ENCODE measurements at regions not wholly inside any gene's neighbourhood (a gene's known extent, or its start where the extent isn't known, plus 50 kb on each side); places are given as distances from the start of the nearest gene placed in this dataset.

- Mint-ChIP-seq H3K9me3 (no peaks in the 10 kb centered on the region), H3K4me3 (no peak overlapping the region), H3K36me3 (ENCODE audit: low read depth) (peaks cover 47% of the 10 kb centered on the region), H3K27ac (no peak overlapping the region), H3K4me1 (ENCODE audit: low read depth) (no peaks in the 10 kb centered on the region), H3K27me3 (no peaks in the 10 kb centered on the region)
- Histone ChIP-seq H3K4me1 (ENCODE audit: insufficient read depth, low read length) (peaks cover 12% of the 10 kb centered on the region), H3K4me3 (ENCODE audit: low read length) (no peak overlapping the region), H3K9me3 (ENCODE audit: control insufficient read depth in 1 of 2, insufficient read depth in 1 of 2, low read length in 2 of 2) (no peaks in the 10 kb centered on the region), H3K27ac (ENCODE audit: low read depth in 1 of 2, low read length in 2 of 2) (no peak overlapping the region), H3K27me3 (ENCODE audit: control insufficient read depth in 1 of 2, insufficient read depth in 2 of 2, low read length in 2 of 2) (no peaks in the 10 kb centered on the region), H3K36me3 (ENCODE audit: insufficient read depth, low read length) (peaks cover 8% of the 10 kb centered on the region)
- TF ChIP-seq, protein P1, sequence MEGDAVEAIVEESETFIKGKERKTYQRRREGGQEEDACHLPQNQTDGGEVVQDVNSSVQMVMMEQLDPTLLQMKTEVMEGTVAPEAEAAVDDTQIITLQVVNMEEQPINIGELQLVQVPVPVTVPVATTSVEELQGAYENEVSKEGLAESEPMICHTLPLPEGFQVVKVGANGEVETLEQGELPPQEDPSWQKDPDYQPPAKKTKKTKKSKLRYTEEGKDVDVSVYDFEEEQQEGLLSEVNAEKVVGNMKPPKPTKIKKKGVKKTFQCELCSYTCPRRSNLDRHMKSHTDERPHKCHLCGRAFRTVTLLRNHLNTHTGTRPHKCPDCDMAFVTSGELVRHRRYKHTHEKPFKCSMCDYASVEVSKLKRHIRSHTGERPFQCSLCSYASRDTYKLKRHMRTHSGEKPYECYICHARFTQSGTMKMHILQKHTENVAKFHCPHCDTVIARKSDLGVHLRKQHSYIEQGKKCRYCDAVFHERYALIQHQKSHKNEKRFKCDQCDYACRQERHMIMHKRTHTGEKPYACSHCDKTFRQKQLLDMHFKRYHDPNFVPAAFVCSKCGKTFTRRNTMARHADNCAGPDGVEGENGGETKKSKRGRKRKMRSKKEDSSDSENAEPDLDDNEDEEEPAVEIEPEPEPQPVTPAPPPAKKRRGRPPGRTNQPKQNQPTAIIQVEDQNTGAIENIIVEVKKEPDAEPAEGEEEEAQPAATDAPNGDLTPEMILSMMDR (IDR thresholded peaks at IDR 0.05): no peak
- ChIA-PET CTCF (no interaction called here), POLR2A (no interaction called here)
- intact Hi-C loops (cut with DNase I, micrococcal nuclease): no loop called here
- DNase-seq (peak in 1 of 14 experiments; percentile 31), ATAC-seq (ENCODE audit: poor library complexity) (no peak)
These were observed 172.3 kb downstream of the KATNIP start for GRCh38 chr16:27722207-27722606.

DNA sequence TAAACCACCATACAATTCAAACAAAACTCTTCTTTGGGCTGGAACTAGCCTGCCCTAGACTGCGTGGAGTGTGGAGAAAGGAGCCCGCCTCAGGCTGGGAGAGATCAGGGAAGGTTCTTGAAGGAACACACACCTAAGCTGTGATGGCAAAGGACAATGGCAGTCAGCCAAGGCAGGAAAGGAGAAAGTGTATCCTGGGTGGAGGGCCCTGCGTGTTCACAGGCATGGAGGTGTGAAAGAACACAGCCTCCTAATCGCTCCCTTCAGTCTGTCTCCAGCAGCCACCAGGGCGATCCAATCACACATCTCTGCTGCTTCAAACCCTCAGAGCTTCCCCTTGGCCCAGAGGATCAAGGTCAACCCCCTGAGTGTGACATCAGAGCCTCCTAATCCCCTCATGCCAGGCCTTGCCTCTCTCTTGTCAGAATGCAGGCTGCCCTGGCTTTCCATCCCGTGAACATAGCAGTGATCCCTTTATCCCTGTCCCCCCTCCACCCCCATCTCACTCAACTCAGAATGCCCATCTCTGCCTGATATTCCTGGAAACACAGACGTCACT, 173.0 kb downstream of the KATNIP start:
- CTCF ChIA-PET: no interaction called here
- H3K9me3 Mint-ChIP-seq: no peaks in the 10 kb centered on the region

GRCh38 chr16:27723711-27724481, 174.0 kb downstream of the KATNIP start:
- Histone ChIP-seq H3K4me1 (ENCODE audit: insufficient read depth, low read length) (peaks cover 12% of the 10 kb centered on the region), H3K27me3 (ENCODE audit: control insufficient read depth in 1 of 2, insufficient read depth in 2 of 2, low read length in 2 of 2) (no peaks in the 10 kb centered on the region), H3K27ac (ENCODE audit: low read depth in 1 of 2, low read length in 2 of 2) (no peak overlapping the region), H3K9me3 (ENCODE audit: control insufficient read depth in 1 of 2, insufficient read depth in 1 of 2, low read length in 2 of 2) (no peaks in the 10 kb centered on the region), H3K4me3 (ENCODE audit: low read length) (no peak overlapping the region), H3K36me3 (ENCODE audit: insufficient read depth, low read length) (peaks cover 8% of the 10 kb centered on the region)
- no peak for ATAC-seq (ENCODE audit: poor library complexity)
- intact Hi-C loops (cut with DNase I, micrococcal nuclease): no loop called here
- ChIA-PET CTCF (interaction anchor here (1.1 kb wide), 1 partner anchor 9 kb away, joined by 3 read pairs; no protein-coding TSS in a partner anchor), POLR2A (no interaction called here)
- no peak for DNase-seq
- peaks cover 57% of the 10 kb centered on the region for H3K36me3 Mint-ChIP-seq (ENCODE audit: low read depth)
- H3K4me1 Mint-ChIP-seq (ENCODE audit: low read depth): no peaks in the 10 kb centered on the region
- H3K27ac Mint-ChIP-seq: no peak overlapping the region
- no peaks in the 10 kb centered on the region for H3K9me3 Mint-ChIP-seq
- no peaks in the 10 kb centered on the region for H3K27me3 Mint-ChIP-seq
- no peak overlapping the region for H3K4me3 Mint-ChIP-seq
- TF ChIP-seq, protein P1 (IDR thresholded peaks at IDR 0.05): no peak

More for the DNA sequence above, 173.0 kb downstream of the KATNIP start:
- DNase-seq: peak in 1 of 14 experiments; percentile 35
- Histone ChIP-seq H3K27ac (ENCODE audit: low read depth in 1 of 2, low read length in 2 of 2) (no peak overlapping the region), H3K36me3 (ENCODE audit: insufficient read depth, low read length) (peaks cover 8% of the 10 kb centered on the region), H3K4me3 (ENCODE audit: low read length) (no peak overlapping the region), H3K4me1 (ENCODE audit: insufficient read depth, low read length) (peaks cover 12% of the 10 kb centered on the region), H3K9me3 (ENCODE audit: control insufficient read depth in 1 of 2, insufficient read depth in 1 of 2, low read length in 2 of 2) (no peaks in the 10 kb centered on the region), H3K27me3 (ENCODE audit: control insufficient read depth in 1 of 2, insufficient read depth in 2 of 2, low read length in 2 of 2) (no peaks in the 10 kb centered on the region)
- TF ChIP-seq, protein P1 (IDR thresholded peaks at IDR 0.05): no peak
- H3K27ac Mint-ChIP-seq: no peak overlapping the region
- no peaks in the 10 kb centered on the region for H3K4me1 Mint-ChIP-seq (ENCODE audit: low read depth)
- H3K4me3 Mint-ChIP-seq: no peak overlapping the region
- ATAC-seq (ENCODE audit: poor library complexity): no peak
- intact Hi-C loops (cut with DNase I, micrococcal nuclease): no loop called here
- H3K27me3 Mint-ChIP-seq: no peaks in the 10 kb centered on the region
- POLR2A ChIA-PET: no interaction called here
- peaks cover 55% of the 10 kb centered on the region for H3K36me3 Mint-ChIP-seq (ENCODE audit: low read depth)

All from CD4-positive, alpha-beta T cell (primary cell).